ENCODE measurements at regions not wholly inside any gene's neighbourhood (a gene's known extent, or its start where the extent isn't known, plus 50 kb on each side); places are given as distances from the start of the nearest gene placed in this dataset.
A peak's percentile ranks its signal among the peaks of the same experiment; 100 is the strongest.

GRCh38 chrX:7269589-7269988, 121.6 kb upstream of the PUDP start:
- DNase-seq: no peak

DNA sequence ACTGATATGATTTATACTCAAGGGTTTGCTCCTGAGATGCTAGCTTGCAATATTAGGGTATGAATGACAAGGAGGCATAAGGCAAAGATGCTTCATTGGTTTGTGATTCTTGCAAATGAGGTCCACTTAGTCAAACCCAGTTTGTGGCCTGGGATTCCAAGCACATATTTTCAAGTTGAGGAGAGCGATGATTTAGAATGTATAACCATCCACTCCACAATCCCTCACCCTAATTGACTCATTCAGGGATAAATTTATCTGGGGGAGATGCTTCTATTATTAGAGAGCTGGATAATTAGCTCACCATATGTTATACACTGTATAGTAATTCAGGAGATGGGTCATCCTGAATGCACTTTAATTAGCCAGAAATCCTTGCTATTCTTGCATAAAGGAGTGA, 118.3 kb upstream of the PUDP start:
- no peak for DNase-seq

DNA sequence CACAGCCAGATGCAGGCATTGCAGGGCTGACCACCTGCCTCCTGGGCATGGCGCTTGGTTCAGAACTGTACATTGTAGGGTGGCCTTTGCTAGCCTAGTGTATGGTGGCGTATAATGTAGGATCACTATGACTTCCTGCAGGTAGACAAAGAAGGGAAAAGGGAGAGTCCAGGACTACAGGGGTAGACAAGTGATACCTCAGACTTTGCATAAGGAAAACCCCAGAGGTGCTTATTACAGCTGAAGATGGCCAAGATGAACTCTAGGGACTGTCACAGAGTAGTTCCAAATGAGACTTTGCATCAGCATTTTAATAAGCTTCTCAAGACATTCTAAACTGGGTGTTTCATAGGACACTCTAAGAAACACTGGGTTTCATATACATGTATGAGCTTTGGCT, 116.4 kb upstream of the PUDP start:
- DNase-seq: no peak

GRCh38 chrX:7263961-7264360, 116.0 kb upstream of the PUDP start:
- DNase-seq: no peak

GRCh38 chrX:7263330-7263729, 115.4 kb upstream of the PUDP start:
- DNase-seq: no peak

- no peak for DNase-seq
Measured at GRCh38 chrX:7262551-7262950, 114.6 kb upstream of the PUDP start.

DNA sequence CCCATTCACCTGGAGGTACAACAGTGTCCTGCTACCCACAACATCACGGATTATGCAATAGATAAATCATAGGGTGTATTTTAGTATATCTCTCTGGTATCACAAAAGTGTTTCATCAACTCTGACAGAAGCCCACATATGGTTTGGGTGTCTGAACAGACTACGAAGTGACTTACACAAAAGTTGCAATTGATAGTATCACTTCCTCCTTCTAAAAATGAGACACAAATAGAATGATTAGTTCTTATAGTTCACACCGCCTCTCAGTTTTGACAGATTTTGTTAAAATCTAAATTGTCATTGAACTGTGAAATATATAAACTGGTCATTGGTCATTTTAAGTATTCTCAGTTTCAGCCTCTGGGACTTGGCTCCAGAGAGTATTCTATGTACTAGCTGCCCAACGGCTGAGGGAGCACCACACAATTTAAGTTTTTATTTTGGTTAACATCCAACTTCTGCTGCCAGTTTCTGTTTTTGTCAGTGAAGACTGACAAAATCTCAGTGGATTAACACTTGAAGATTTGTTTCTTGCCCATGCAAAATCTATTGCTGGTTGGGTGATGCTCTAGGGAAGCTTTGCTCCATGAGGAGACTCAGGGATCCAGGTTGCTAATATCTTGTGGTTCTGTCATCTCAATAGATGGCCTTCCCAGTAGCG, 113.8 kb upstream of the PUDP start:
- DNase-seq: no peak

DNA sequence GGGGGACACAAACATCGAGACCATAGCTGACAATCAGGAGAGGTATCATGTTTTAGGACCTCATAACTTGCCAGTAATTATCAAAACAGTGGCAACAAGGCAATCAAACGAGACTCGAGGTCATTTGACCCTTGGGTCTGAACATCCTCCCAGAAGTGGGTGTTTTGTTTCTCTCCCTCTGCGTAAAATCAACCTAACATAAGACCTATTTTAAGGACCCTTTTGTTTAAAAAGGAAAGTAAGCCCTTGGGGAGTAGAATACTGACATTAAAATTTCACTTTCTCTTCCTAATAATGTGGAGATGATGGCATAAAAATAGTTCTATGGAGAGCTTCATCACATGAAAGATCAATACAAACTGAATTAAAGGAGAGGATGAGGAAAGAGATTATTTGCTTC, 106.2 kb upstream of the PUDP start:
- no peak for DNase-seq

DNA sequence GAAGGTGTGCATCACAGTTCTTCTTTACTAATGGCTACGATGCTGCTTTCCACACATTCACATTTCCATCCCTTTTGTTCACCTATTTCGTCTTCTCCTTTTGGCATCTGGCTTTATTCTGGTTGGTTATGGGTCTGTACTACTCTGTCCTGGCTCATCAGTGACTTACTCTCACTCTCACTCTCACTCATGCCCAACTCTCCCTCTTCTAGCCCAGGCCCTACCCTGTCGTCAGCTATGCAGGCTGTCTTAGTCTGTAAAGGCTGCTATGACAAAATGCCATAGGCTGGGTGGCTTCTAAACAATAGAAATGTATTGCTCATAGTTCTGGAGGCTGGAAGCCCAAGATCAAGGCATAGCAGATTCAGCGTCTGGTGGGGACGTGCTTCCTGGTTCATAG, 105.6 kb upstream of the PUDP start:
- no peak for DNase-seq

DNA sequence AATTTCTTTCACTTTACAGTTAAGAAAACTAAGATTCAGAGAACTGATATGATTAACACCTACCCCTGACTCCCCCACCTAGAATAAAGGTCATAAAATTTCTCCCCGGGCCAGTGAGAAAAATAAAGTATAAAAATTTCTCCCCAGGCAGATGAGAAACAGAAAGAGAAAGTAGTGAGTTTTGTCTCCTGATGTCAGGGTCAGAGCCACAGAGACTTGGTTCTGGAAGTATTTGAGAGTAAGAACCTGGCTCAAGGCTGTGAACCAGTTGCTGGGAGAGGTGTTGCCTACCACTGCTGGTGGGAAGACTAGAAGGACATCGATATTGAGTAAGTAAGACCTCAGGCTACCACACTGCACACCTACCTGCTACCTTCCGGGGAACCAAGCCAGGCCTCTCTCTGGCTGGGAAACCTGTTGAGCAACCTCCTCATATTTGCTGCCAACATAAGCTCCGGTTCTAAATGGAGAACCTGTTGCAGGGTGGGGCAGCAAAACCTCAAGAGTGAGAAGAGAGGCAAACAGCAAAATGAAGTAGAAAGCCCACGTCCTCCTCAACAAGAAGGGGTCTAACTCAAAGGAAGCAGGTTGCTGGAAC, 104.2 kb upstream of the PUDP start:
- no peak for DNase-seq

- DNase-seq: no peak
Measured at GRCh38 chrX:7247346-7247745, 99.4 kb upstream of the PUDP start.

- no peak for DNase-seq
Measured at GRCh38 chrX:7244405-7244804, 96.5 kb upstream of the PUDP start.

GRCh38 chrX:7242613-7243012, 94.7 kb upstream of the PUDP start:
- no peak for DNase-seq

GRCh38 chrX:7240929-7241328, 93.0 kb upstream of the PUDP start:
- no peak for DNase-seq

DNA sequence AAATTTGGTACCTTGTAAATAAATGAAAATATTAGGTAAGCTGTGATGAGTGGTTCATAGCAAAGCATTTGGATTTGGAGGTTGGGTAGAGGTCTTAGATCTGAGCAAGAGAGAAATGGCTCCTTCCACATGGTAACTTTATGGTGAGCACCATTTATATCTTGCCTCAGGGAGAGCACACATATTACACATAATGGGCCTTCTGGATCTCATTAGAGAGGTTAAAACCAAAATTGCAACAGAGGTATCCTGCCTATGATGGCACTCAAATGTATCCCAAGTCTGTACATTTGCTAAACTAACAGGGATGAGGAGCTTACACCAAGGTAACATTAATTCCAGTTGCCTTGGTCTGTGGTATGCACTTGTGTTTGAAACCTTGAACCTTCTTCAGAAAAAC, 87.1 kb upstream of the PUDP start:
- no peak for DNase-seq

DNA sequence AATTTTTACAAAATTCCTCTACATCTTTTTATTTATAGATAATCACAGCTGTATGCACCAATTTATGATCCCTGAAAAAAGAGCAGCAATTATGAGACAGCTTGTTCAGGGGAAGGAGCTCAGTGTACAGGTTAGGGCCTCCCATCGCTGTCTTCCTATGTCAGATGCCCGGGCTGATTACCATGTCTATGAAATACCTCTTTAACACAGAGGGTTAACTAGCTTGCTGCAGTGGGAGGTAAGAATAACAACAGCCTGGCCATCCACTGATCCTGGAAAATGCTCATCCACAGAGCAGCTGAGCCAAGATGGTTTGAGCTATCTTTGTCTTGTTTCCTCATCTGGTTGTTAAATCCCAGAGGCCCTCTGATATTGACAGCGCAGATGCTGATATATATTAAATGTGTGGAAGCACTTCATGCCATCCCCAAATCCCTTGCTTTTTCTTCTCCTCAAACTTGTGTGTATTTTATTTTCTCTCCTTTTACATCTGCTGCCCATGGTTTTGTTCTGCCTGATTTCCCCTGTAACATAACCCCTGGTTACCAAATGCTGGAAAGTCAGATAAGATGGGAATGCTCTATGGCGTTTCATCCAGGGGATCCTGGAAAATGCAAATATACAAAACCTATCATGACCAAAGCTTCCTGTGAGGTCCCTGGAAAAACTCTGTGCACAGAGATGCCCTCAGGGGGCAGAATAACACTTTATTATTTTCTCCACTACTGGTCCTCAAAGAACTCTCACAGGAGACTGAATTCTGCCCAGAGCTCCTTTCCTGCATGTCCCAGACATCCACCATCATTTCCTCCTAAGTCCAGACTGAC, 85.8 kb upstream of the PUDP start:
- DNase-seq: no peak

- no peak for DNase-seq
Measured at GRCh38 chrX:7228226-7228625, 80.3 kb upstream of the PUDP start.

GRCh38 chrX:7225338-7225737, 77.4 kb upstream of the PUDP start:
- no peak for DNase-seq

DNA sequence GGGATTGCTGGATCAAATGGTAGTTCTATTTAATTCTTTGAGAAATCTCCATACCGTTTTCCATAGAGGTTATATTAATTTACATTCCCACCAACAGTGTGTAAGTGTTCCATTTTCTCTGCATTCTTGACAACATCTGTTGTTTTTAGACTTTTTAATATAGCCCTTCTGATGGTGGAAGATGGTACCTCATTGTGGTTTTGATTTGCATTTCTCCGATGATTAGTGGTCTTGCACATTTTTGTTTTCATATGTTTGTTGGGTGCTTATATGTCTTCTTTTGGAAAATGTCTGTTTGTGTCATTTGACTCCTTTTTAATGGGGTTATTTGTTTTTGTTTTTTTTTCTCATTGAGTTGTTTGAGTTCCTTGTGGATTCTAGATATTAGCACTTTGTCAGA, 75.3 kb upstream of the PUDP start:
- DNase-seq: no peak

- no peak for DNase-seq
Measured at GRCh38 chrX:7220121-7220520, 72.2 kb upstream of the PUDP start.

DNA sequence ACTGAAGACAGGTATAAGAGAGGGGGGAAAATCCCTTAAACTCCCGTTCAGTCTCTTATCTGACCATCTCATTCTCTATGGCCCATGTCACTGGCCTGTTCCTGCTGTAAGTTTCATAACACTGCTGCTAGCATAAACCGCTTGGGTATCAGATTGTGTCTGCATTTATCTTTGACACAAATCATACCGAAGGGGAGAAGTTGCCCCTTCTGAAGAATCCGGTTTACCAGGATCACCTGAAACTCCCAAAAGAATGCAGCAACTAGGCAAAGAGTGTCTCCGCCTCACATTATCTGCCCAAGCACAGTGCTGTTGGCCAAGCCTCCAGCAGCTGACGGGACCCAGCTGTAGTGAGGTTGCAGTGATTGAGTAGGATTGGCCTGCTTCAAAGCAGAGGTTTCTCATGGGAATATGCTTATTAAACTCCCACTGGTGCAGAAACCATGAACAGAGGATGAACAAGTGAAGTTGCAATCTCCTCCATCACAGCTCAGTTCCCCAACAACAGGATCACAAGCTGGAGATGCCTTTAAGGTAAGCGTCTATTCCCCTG, 71.3 kb upstream of the PUDP start:
- DNase-seq: no peak

DNA sequence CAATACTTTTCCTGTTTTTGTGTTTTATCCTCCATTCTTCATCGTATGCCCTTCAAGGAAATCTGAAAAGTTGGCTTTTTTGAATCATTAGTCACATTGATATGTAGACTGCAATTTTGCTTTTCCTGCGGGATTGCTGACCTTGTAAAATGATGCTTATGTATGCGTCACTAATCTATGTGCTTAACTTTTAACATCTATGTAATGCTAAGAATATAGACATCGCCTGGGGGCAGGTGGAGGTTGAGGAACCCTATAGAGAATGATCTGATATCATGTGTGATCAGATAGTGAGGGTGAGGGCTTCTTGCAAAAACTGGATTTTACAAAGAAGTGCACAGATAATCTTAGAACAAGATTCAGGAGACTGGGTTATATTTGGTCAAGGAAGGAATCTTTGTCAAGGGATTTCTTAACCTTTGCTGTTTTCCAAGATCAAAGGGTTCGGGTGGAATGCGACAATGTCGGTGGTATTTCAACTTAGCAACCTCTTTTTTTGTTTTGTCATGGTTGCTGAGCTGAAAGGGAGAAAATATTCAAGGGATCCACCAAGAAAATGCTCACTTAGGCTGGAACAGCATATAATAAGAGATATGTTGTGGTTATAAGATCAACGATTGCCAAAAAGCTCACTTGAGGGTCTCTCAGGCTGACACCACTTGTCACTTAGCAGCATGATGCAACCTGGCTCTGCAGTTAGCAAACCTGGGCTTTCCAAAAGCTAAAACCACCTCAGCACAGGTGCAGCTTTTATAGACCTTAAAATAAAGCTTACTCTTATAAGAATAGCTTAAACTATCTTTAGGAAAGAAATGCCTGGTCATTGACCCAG, 70.6 kb upstream of the PUDP start:
- DNase-seq: peak; percentile 2

DNA sequence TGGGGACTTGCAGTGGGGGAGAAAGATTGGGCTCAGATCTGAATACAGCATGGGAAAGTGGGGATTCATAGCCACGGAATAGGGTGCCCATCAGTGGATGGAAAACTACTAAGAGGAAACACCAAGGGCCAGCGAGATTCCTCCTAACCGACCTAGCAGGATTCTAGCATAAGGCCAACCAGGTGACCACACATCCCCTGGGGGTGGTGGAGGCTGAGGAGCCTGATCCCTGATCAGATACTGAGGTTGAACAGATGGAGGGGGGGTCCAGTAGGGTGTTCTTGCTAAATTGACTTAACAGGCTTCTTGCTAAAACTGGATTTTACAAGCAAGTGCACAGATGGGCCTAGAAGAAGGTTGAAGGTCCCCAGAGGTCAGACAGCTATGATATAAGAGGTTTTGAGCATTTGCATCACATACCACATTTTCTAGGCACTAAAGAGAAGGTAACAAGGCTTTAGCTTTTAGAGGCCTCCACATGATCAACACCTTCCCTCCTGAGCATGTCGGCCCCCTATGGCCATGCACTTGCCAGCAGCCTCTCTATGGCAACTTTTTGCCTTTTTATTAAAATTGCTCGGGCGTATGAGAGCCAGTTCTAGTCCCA, 69.1 kb upstream of the PUDP start:
- no peak for DNase-seq

Measured in DMS79 treated with DMSO at 0.1 percent for 48 hours (cell line).